ENCODE measurements at regions not wholly inside any gene's neighbourhood (a gene's known extent, or its start where the extent isn't known, plus 50 kb on each side); places are given as distances from the start of the nearest gene placed in this dataset.

- TF ChIP-seq CTCF (IDR thresholded peaks at IDR 0.05; ENCODE audit: low read length) (no peak), EZH2 (IDR thresholded peaks at IDR 0.05; ENCODE audit: borderline replicate concordance, low read length) (no peak)
Observed at GRCh38 chr12:85393606-85394005, 113.6 kb downstream of the ALX1 start.
